MM.1S (cell line): ENCODE measurements at regions not wholly inside any gene's neighbourhood (a gene's known extent, or its start where the extent isn't known, plus 50 kb on each side); places are given as distances from the start of the nearest gene placed in this dataset.

Experiments
- DNase-seq: peaks from one replicate; pipeline ENCODE4 v3.0.0-alpha.2; 2015
- H2AFZ ChIP-seq: fragments of 300-600 bp; sonication (generic); 2 replicates; pipeline ENCODE4 v1.6.0; 2016; ENCODE audit warnings: antibody characterized with exemption, low read length
- H3F3A ChIP-seq: fragments of 300-600 bp; sonication (generic); 2 replicates; pipeline ENCODE4 v1.6.1; 2016; ENCODE audit warnings: mild to moderate bottlenecking, antibody characterized with exemption, low read length, moderate library complexity, mixed read lengths; ENCODE audit not compliant: insufficient read depth
- H3K27ac ChIP-seq: fragments of 300-600 bp; sonication (generic); 2 replicates; pipeline ENCODE4 v1.5.1; 2016; ENCODE audit warnings: mild to moderate bottlenecking, low read length
- H3K27me3 ChIP-seq: fragments of 300-600 bp; sonication (generic); replicated peaks from 2 replicates; pipeline ENCODE4 v1.6.0; 2016; ENCODE audit warnings: low read length; ENCODE audit not compliant: insufficient read depth
- H3K36me3 ChIP-seq: fragments of 300-600 bp; sonication (generic); replicated peaks from 2 replicates; pipeline ENCODE4 v1.6.1; 2016; ENCODE audit warnings: mild to moderate bottlenecking, low read length, mixed read lengths; ENCODE audit not compliant: insufficient read depth
- H3K4me1 ChIP-seq: fragments of 300-600 bp; sonication (generic); 2 replicates; pipeline ENCODE4 v1.6.1; 2016; ENCODE audit warnings: low read length, mixed read lengths
- H3K4me2 ChIP-seq: fragments of 300-600 bp; sonication (generic); 2 replicates; pipeline ENCODE4 v1.6.0; 2016; ENCODE audit warnings: low read depth, low read length
- H3K4me3 ChIP-seq: fragments of 300-600 bp; sonication (generic); 2 replicates; pipeline ENCODE4 v1.5.1; 2016; ENCODE audit warnings: low read length, mixed read lengths
- H3K79me2 ChIP-seq: fragments of 300-600 bp; sonication (generic); 2 replicates; pipeline ENCODE4 v1.6.1; 2016; ENCODE audit warnings: mixed run types, low read length, mixed read lengths
- H3K9ac ChIP-seq: fragments of 300-600 bp; sonication (generic); 2 replicates; pipeline ENCODE4 v1.6.1; 2016; ENCODE audit warnings: low read length, mixed read lengths
- H3K9me2 ChIP-seq: fragments of 300-600 bp; sonication (generic); replicated peaks from 2 replicates; pipeline ENCODE4 v1.6.1; 2016; ENCODE audit warnings: mild to moderate bottlenecking, low read length, mixed read lengths; ENCODE audit not compliant: insufficient read depth
- H3K9me3 ChIP-seq: fragments of 300-600 bp; sonication (generic); replicated peaks from 2 replicates; pipeline ENCODE4 v1.6.1; 2016; ENCODE audit warnings: mild to moderate bottlenecking, low read length, mixed read lengths; ENCODE audit not compliant: insufficient read depth
- H4K20me1 ChIP-seq: fragments of 300-600 bp; sonication (generic); 2 replicates; pipeline ENCODE4 v1.6.1; 2016; ENCODE audit warnings: mild to moderate bottlenecking, low read length, moderate library complexity, mixed read lengths; ENCODE audit not compliant: insufficient read depth
- EZH2 ChIP-seq: fragments of 300-600 bp; sonication (generic); optimal IDR thresholded peaks from 2 replicates; pipeline ENCODE3; 2017; ENCODE audit warnings: low read depth, mild to moderate bottlenecking, antibody characterized with exemption, low read length, mixed read lengths
- EZH2phosphoT487 ChIP-seq: fragments of 300-600 bp; sonication (generic); IDR thresholded peaks from 2 replicates; pipeline ENCODE4 v1.6.1; 2018; ENCODE audit warnings: antibody characterized with exemption, low read length
- TF ChIP-seq, protein P1 (sequence below): fragments of 300-600 bp; sonication (generic); IDR thresholded peaks from 2 replicates; pipeline ENCODE4 v1.5.1; 2016; ENCODE audit warnings: antibody characterized with exemption, low read length, mixed read lengths

DNA sequence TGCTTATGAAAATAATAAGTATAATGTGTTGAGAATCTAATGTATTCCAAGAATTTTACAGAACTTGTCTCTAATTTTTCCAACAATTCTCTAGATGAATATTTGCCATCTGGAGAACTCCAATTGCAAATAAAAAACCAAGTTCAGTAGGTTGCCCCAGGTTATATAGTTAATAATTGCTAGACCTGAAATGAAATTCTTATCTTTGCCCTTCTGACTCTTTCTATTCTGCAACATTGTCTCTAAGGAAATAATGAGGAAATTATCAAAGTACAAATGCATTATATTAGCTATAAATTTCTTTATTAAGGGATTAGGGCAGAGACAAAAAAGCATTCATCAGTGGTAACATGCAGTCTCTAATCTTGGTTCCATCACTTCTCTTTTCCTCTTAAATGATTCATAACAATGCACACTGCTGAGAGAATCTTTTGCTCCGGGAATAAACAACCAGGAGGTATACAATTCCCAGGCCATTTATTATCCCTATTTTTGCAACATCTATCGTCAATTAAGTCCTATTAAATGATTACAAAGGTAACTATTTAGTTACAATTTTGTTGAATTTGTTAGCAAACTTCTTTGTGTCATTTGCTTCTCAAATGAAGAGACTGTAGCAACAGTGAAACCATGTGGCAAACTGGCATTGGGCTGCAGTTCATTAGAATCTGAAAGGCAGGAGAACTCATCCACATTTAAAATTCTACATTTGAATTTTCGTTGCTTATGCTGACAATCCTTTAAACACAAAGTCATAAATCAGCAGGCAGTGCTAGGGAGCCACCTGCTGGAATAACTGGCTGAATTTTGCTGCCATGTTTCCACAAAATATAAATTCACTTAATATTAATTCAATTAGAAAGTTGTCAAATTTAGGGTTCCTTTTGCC lies 349.6 kb downstream of the KIF2B start:
- H3K4me1 ChIP-seq = peaks cover 2% of the 10 kb centered on the region; the same call in 1 of the 2 replicates
- H3K9ac ChIP-seq = no peak overlapping the region
- no peaks in the 10 kb centered on the region for H3K9me2 ChIP-seq
- no peak overlapping the region for H2AFZ ChIP-seq
- no peaks in the 10 kb centered on the region for H3K9me3 ChIP-seq
- TF ChIP-seq EZH2phosphoT487 = no peak
- TF ChIP-seq, protein P1, sequence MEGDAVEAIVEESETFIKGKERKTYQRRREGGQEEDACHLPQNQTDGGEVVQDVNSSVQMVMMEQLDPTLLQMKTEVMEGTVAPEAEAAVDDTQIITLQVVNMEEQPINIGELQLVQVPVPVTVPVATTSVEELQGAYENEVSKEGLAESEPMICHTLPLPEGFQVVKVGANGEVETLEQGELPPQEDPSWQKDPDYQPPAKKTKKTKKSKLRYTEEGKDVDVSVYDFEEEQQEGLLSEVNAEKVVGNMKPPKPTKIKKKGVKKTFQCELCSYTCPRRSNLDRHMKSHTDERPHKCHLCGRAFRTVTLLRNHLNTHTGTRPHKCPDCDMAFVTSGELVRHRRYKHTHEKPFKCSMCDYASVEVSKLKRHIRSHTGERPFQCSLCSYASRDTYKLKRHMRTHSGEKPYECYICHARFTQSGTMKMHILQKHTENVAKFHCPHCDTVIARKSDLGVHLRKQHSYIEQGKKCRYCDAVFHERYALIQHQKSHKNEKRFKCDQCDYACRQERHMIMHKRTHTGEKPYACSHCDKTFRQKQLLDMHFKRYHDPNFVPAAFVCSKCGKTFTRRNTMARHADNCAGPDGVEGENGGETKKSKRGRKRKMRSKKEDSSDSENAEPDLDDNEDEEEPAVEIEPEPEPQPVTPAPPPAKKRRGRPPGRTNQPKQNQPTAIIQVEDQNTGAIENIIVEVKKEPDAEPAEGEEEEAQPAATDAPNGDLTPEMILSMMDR = peak; percentile 59
- H3K27me3 ChIP-seq = no peaks in the 10 kb centered on the region
- H3K27ac ChIP-seq = no peak overlapping the region
- no peak overlapping the region for H3K4me2 ChIP-seq
- H3K79me2 ChIP-seq = no peaks in the 10 kb centered on the region
- H3K36me3 ChIP-seq = no peaks in the 10 kb centered on the region
- H4K20me1 ChIP-seq = no peaks in the 10 kb centered on the region
- no peaks in the 10 kb centered on the region for H3F3A ChIP-seq
- H3K4me3 ChIP-seq = no peak overlapping the region
- DNase-seq = peak; percentile 35

DNA sequence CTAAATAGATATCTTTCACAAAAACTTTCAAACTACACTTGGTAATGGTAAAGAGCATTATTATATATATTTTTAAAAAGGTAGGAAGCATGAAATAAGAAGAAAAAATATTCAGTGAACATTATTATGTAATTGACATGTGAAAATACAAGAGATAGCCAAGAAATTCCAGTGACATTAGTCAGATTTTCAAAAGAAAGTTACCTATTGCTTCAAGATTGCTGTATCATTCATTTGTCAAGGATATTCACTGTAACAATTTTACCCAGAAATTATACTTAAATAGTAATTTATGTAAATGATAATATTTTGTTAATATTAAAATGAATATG lies 350.2 kb downstream of the KIF2B start:
- H3K4me3 ChIP-seq = no peak overlapping the region
- H3K9me2 ChIP-seq = no peaks in the 10 kb centered on the region
- peaks cover 8% of the 10 kb centered on the region for H3K4me1 ChIP-seq
- no peaks in the 10 kb centered on the region for H3K36me3 ChIP-seq
- no peak overlapping the region for H3K27ac ChIP-seq
- H3K27me3 ChIP-seq = no peaks in the 10 kb centered on the region
- H3K4me2 ChIP-seq = no peak overlapping the region
- no peaks in the 10 kb centered on the region for H3K9me3 ChIP-seq
- no peak overlapping the region for H2AFZ ChIP-seq
- no peaks in the 10 kb centered on the region for H3K79me2 ChIP-seq
- no peak for DNase-seq
- no peak overlapping the region for H3K9ac ChIP-seq
- no peaks in the 10 kb centered on the region for H3F3A ChIP-seq
- TF ChIP-seq, protein P1 = no peak
- TF ChIP-seq EZH2 = no peak
- TF ChIP-seq EZH2phosphoT487 = no peak
- H4K20me1 ChIP-seq = no peaks in the 10 kb centered on the region

DNA sequence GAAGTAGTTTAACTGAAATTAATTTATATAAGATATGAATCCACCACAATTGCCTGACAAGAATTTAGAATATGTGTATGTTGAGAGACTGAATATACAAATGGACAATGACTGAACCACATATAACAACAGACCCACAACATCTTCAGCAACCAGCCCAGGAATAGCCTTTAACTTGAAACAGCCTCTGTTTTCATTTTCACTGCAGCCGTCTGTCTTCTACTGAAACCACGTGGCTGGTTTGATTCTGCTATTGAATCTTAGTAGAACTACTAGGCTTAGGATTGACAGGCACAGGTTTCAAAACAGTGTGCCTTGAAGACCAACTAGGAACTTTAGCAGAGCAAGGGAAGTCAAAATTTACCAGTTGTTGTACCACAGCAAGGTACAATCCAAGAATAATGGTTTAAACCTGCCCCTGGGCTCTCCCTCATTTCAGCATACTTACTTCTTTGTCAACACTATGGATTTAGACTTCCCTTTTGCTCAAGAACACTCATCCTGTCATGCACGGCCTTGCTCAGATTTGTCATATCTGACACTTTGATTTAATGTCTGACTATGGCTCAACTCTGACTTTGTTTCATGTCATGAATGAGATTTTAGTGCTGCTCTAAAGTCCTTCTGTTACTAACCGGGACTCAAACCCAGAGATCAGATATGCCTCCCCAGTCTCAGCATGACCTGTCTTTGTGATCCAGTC lies 355.0 kb downstream of the KIF2B start:
- Histone ChIP-seq H3K4me2 (peak overlapping the region; percentile 31; the same call in 1 of the 2 replicates), H3K27ac (no peak overlapping the region), H3K9me3 (no peaks in the 10 kb centered on the region), H3K9ac (no peak overlapping the region), H3K4me3 (no peak overlapping the region), H3K4me1 (peaks cover 11% of the 10 kb centered on the region), H4K20me1 (no peaks in the 10 kb centered on the region), H3F3A (no peaks in the 10 kb centered on the region), H3K36me3 (no peaks in the 10 kb centered on the region), H3K9me2 (no peaks in the 10 kb centered on the region), H2AFZ (0 out of 2 replicates have a peak overlapping the region, but pooled peaks have one; percentile 7), H3K79me2 (no peaks in the 10 kb centered on the region), H3K27me3 (no peaks in the 10 kb centered on the region)
- TF ChIP-seq EZH2phosphoT487 = no peak
- TF ChIP-seq, protein P1 = no peak
- DNase-seq = peak; percentile 50
